ENCODE measurements at regions not wholly inside any gene's neighbourhood (a gene's known extent, or its start where the extent isn't known, plus 50 kb on each side); places are given as distances from the start of the nearest gene placed in this dataset.
"Not testable (repeated sequence)": the region's sequence is repeated elsewhere in the genome, so short reads cannot be mapped to it uniquely, and the experiment has no call there.

DNA sequence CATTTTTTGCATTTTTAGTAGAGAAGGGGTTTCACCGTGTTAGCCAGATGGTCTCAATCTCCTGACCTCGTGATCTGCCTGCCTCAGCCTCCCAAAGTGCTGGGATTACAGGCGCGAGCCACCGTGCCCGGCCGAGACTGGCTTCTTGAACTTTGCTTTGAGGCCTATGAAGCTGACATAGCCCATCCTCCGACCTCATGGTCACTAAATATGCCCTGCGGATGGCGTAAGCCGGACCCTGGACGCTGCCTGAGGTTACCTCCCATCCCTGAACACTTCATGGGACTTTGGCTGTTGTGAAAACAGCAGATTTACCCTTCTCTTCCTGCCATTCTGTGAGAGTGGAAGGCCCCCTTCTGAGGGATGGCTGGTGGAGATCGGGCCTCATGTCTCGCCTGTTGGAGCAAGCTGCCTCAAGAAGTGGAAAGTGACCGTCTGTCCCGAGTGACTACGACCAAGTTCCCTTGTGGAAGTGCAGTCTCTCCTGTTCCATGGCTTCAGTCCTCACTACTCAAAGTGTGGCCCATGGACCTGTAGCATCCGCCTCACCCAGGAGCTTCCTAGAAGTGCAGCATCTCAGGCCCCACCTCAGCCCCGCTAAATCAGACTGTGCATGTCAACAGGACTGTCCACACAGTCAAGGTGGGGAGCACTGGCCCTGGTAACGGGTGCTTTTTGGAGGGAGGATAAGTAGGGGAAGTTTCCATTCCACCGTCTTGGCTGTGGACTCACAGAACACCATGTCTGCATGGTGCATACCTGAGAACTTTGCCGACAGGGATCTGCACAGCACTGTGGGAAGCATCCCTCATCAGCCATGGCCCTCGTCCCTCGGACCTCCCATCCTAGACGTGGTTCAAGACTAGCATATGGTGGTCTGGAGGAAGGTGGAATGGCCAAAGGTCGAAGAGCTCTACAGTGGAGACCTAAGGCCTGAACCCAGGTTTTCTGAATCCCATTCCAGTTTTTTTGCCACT is 210.5 kb upstream of the SHH start:
- DNase-seq: no peak

DNA sequence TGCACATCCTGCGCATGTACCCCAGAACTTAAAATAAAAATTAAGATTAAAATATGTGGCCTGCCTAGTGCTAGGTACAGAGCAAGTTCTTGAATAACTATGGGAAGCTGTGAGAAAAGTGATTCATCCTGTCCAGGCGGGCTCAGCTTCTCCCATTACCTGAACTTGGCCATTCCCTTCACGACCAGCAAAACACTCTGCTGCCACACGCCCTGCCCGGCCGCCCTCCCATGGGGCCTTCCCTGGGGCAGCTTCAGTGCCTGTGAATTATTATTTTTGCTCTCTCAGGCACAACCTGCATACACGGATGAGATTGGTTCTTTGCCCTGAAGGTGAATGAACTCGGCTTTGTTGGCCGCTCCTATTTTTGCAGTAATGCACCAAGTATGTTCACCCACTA is 209.2 kb upstream of the SHH start:
- DNase-seq: no peak

DNA sequence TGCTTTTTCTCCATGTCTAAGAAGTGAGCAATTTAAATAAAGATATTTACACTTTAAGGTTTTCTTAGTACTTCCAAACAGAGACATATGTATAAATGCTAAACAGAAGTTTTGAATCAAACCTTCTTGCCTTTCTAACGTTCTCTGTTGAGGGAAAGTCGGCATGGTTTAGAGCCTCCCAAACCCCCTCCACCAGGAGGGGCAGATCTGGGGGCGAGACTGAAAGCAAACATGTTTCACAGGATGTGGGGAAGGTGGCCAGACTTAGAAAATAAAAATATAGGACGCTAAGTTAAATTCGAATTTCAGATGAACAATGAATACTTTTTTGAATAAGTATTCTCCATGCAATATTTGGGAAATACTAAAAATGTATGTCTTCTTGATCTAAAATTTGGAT is 208.3 kb upstream of the SHH start:
- no peak for DNase-seq

DNA sequence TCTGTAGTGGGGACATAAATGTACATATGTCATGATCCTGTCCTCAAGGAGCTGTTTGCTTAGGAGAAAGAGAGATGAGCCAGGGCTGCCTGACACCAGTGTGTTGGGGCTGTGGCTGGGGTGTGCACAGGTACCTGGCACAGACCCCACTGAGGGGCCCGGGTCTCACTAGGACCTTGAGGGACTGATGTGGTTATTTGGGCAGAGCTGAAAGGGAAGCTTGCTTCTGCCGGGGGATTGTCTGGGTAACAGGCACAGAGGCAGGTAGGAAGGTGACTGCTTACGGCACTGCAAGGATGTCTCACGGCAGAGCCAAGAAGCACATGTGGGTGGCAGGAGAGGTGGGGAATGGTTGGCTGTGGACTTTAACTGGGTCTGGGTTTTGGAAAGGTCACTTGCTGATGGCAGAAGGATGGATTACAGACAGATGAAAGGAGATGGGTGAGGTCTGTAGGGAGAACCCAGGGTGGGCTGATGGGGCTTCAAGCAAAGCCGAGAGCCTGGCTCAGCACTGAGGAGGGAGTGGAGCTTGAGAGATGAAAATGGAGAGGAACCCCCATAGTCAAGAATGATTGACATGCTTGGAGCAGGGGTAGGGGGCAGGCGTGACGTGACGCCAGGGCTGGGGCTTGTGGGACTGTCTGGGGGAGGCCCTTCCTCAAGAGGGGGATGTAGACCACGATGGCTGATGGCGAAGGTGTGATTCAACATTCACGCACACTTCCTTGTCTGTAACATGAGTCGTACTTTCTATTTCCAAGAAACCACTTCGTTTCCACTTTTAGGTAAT is 207.7 kb upstream of the SHH start:
- no peak for DNase-seq

DNA sequence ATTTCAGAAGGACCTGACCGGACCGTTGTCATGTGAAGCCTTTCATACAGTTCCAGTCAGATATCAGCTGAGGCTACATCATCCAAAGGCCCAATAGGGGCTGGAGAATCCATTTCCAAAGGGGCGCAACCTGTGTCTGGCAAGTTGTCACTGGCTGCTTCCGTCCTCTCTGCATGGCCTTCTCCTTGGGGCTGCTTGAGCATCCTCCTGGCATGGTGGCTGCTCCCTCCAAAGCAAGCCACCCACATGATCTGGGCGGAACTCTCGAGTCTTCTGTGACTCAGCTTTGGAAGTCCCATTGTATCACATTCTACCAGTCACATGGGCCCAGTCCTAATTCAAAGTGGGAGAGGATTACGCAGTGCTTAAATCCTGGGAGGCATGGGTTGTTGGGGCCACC is 207.0 kb upstream of the SHH start:
- DNase-seq: no peak

DNA sequence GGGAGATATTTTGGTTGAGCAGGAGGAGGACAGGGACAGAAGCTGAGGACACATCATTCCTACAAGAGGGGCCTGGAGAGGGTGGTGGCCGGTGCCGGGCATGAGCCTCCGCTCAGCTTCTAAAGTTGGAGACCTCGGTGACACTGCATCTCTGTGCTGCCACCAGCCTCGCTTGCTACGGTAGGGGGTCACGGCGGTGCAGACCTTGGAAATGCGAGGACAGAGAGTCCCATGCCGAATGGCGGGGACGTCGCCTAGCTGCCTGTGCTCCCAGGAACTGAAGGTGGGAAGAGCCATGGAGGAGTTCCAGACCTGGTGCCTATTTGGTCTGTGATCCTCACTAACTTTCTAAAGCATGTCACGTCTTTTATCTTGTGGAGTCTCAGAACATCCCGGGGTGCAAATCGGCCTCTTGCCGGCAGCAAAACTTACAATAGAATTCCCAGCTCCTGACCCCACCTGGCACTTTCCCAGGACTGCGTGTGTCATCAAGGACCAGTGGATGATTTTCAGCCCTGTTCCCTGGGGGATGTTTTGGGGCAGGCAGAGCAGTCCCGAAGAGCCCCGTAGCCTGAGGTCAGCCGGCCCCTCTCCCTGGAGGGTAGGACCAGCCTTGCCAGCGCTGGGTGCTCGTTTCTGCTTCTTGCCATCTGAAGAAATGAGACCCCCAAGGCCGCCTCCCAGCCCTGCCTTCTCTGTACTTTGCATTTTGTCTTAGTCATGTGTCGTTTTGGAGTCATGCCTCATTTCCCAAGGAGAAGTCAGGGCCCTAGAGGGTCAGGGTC is 205.8 kb upstream of the SHH start:
- DNase-seq: no peak

DNA sequence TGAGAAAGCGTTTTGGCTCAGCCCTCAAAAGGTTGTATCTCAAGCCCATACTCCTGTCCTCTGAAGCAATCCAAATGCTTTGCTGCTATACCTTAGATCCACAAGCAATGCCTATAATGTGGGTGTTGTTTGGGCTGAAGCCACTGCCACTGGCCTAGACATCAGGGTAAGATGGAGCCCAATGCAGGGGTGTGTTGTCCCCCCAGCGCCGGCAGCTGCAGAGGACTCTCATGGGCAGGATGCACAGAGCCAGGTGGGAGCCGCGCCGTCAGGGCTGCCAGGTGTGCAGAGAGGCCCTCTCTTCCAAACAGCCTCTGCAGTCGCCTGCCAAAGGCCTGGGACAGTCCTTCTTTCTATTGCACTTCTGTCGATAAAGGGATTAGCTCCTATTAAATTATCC is 205.2 kb upstream of the SHH start:
- no peak for DNase-seq

DNA sequence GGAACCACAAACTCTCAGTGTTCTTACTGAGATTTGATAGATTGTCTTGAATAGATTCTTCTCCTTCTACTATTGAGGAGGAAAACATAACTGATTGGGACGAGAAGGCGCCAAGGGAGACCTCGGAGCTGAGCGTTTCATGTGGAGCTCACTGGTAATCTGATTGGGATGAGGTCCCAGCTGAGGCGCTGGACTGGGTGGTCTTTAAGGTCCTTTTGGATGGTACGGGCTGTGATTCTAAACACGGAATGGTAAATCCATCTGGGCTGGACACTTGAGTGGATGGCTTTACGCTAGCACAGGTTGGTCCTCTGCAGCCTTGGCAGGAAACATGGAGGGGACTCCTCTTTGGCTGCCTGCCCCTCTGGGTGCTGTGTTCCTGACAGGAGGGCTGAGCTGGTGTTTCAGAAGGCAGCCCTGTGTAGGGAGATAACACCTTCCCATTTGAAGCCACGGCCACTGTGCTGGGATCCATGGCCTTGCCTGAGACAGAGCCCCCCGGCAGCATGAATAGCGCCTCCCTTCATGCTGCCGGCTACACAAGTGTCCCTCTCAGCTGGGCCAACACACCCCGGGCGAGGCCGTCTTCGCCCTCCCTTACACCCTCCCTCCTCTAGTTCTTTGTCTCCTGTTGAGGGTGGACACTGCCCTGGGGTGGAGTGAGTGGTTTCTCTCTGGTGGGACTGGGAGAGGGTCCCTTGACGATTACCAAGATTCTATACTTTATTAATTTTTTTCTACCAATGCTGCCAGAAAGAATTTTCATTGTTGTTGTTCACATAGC is 203.2 kb upstream of the SHH start:
- no peak for DNase-seq

DNA sequence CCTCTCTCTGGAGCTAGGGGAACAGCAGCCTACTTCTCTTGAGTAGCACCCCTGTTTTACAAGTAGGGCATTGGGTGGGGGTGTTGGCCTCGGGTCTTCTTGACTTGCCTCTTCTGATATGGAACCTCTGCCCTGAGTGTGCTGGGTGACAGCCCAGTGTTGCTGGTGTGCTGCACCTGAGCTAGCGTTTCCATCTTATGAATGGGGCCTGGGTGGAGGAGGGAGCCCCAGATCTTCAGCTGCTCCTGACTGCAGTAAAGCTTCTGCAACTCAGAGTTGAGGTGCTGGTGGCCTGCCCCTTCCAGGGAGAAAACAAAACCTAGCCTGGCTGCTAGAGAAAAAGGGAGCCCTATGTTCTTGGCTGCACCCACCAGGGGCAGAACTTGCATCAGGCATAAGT is 202.5 kb upstream of the SHH start:
- no peak for DNase-seq

DNA sequence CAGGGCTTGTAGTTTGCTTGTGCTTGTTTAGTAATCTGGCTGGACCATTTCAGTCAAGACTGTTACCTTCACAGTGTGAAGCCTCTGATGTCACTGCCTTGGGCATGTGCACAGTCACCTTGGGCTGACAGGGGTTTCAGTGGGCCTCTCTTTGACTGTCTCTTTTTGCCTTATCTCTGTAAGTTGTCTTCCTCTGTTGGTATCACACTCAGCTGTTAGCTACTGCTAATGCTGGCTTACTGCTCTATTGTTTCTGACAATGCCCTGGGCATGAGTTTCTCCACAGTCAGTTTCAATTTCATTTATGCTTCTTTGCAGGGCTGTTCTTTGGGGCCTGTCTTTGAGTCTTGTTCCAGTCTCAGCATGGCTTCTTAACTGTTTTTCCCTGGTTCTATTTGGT is 201.9 kb upstream of the SHH start:
- DNase-seq: no peak

DNA sequence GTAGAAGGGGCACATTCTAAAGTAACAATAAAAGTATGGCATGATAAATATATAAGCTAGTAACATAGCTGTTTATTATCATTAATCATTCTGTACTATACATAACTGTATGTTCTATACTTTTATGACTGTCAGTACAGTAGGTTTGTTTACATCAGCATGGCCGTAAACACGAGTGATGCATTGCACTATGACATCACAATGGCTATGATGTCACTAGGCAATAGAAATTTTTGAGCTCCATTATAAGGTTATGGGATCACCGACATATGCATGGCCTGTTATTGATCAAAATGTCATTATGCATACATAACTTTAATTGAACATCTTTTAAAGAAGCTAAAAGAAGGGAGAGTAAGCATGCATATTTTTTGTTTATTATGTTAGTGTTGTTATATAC is 200.1 kb upstream of the SHH start:
- no peak for DNase-seq

DNA sequence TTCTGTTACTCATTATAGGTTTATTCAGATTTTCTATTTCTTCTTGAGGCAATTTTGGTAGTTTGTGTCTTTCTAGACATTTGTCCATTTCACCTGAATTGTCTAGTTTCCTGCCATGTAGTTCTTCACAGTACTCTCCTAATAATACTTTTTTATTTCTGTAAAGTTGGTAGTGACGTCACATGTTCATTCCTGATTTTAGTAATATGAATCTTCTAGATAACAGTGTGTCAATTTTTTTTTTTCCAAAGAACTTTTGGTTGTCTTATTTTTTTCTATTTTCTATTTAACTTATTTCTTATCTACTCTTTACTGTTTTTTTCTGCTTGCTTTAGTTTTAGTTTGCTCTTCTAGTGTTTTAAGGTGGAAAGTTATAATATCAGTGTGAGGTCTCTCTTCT is 197.3 kb upstream of the SHH start:
- no peak for DNase-seq

DNA sequence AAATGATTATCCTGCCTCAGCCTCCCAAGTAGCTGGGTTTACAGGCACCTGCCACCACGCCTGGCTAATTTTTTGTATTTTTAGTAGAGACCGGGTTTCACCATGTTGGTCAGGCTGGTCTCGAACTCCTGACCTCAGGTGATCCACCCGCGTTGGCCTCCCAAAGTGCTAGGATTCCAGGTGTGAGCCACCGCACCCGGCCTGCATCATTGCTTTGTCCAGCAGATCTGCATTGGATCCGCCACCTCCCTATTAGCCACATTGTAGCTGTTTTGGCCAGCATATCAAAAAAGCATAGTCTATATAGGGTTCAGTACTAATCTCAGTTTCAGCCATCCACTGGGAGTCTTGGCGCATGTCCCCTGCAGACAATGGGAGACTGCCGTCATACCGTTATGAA is 194.6 kb upstream of the SHH start:
- not testable (repeated sequence) for DNase-seq

DNA sequence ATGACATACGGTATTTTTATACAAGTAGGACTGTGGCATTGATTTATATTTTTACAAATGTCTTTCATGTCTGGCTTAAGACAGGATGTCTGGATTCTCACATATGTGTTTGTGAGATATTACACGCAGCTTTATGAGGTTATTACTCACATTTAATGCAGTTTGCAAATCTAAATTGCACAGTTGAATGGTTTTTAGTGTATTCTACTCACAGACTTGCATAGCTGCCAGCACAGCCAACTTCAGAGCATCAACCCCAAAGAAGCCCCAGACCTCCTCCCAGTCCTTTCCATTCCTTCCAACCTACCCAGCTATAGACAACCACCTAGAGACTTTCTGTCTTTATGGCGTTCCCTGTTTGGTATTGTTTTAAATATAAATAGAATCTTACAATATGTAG is 193.8 kb upstream of the SHH start:
- DNase-seq: no peak

DNA sequence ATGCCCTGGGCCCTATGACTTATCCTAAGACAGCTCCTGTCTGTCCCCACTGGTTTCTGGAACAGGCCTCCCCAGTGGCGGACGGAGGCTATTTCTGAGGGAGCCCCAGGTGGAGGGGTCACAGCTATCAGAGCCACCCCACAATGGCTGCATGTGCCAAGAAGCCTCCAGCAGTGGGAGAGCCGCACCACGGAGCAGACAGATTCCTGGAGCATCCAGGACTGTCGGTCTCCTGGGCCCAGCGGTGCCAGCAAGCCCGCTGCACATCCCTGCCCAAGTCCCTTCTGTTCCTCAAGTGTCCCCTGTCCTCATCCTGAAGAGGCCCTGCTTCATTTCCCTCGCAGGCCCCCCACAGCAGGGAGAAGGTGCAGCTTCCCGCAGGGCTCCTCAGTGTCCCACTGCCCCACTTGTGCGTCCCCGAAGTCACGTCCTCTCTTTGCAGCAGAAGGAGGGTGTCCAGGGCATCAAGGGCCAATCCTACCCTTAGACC is 193.0 kb upstream of the SHH start:
- no peak for DNase-seq

DNA sequence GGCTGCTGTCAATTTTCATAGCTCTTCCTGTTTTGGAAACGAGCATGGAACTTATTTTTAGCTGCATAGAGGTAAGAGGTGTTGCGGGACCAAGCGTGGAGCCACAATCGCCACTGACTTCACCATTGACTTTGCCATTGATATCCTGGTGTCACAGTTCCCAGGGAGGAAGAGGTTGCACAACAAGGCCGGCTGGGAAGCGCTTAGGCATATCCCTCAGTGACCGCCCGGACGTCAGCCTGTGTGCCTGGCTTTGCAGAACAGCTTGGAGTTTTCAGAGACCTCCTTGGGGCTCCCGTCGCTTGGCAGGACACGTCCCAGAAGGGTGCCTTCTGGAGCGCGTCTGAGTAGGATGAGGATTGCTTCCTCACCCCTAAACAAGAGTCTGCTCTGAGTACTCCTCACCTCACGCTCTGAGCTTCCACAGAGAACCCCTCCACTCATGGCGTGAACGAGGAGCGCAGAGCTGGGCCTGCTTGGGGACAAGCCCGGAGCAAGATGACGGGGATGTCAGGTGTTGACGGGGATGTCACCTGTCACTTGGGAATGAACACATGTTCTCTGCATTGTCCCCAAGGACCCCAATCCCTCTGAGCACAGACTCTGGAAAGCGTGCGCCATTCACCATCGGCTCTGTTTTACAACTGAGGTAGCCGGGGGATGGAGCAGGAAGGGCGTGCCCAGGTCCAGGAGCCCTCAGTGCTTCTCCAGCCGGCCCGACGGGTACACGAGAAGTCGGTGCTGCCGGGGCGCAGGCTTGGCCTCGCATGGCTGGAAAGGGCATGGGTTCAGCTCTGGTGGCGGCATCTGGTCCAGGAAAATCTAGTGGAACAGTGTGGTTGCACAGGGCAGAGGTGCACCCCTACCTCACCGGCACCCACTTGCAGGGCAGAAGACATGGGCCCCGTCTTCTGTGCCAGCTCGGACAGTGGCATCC is 192.3 kb upstream of the SHH start:
- no peak for DNase-seq

DNA sequence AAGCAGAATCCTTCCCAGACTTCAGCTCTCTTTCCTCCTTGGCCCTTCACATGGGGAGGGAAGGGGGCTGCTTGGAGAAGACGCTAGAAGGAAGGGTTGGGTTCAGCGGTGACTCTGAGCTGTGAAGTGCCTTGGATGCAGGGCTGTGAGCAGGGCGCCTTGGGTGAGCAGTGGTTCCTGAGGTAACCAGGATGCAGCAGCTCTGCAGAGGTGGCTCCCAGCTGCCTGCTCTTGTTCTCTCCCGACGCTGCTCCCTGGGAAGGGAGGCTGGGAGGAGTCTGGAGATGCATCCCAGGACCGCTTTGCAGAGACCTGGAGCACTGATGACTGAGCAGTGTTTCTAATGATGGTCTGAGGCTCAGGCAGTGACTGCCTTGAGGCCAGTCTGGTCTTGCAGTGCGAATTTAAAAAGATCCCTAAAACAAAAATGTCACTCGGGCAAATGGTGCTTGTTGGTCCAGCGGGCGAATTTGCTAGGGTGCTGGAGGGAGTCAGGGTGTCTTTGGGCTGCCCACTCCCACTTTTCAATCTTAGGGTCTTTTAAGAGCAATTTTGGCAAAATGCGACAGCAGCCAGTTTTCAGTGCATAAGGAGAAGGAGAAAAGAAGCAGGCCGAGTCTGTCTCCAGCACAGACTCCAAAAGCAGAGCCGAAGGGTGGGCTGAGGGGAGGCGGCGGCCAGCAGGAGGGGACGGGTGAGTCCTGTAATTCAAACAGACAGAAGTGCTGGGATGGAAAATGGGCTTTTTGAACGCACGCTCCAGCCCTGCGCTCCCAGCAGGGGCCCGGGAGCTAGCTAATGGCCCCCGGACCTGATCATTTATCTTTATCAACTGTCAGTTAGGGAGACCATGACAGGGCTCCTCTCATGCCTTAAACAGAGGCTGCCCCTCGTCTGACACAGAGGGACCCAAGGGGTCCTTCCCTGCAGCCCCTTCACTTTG is 191.2 kb upstream of the SHH start:
- DNase-seq: no peak

DNA sequence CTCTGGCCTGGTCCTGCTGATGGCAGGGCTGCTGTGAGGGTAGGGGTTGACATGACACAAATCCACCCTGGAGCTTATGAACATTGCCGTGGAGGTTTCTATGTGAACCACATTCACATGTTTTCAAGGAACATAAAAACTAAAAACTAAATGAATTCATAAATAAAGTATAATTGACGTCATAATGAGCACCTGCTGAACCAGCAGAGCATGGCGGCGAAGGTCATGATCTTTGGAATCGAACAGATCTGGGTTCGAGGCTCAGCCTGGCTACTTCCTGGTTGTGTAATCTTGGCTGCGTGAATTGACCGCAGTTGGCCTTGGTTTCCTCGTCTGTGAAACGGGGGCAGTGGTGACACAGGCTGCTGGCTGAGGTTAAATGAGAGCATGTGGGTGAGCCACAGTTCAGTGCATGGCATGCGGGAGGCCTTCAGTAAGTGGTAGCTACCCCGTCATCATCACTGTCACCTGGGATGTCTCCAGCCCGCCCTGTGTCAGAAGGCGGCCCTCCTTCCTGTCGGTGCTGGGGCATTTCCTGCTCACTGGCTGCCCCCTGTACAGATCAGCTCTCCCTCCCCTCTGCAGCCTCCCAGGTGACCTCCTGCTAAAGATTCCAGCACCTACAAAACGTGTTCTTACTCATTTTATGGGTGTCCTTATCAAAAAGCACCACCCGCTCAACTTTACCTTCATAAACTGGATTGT is 190.3 kb upstream of the SHH start:
- no peak for DNase-seq
